H1 (cell line): ENCODE measurements at regions not wholly inside any gene's neighbourhood (a gene's known extent, or its start where the extent isn't known, plus 50 kb on each side); places are given as distances from the start of the nearest gene placed in this dataset.

ENCODE experiments used
- CTCF ChIA-PET: fragments of 300-600 bp; sonication (Branson Sonifier 250); formaldehyde crosslinking; loops from one replicate; lab custom pipeline; 2021; ENCODE audit not compliant: partially characterized antibody; lab: Charles Lee
- POLR2A ChIA-PET: fragments of 300-600 bp; sonication (Branson Sonifier 250); formaldehyde crosslinking; loops from one replicate; lab custom pipeline; 2021; ENCODE audit warnings: inconsistent platforms; ENCODE audit not compliant: partially characterized antibody; lab: Charles Lee
- DNase-seq, 2 experiments: peaks; one replicate each; pipeline versions ENCODE4 v3.0.0 to v3.0.0-alpha.2; 2010 to 2022; ENCODE audit warnings: low spot score in 2 of 2, low read depth in 1 of 2, mixed read lengths in 1 of 2
- FAIRE-seq: peaks from 2 replicates; lab custom pipeline; 2011; peaks lifted over from hg19 to GRCh38; lab: Jason Lieb, UNC
- H2AFZ ChIP-seq: 2 replicates; pipeline ENCODE4 v1.8.1; 2012; ENCODE audit warnings: low read length, inconsistent platforms
- H2AK5ac ChIP-seq: 2 replicates; pipeline ENCODE4 v1.6.1; 2013; ENCODE audit warnings: low read depth, low read length
- H2BK120ac ChIP-seq: replicated peaks from 2 replicates; pipeline ENCODE3; 2013; ENCODE audit warnings: low read depth, low read length, inconsistent platforms
- H2BK12ac ChIP-seq: 2 replicates; pipeline ENCODE4 v1.6.1; 2013; ENCODE audit warnings: low read depth, low read length
- H2BK15ac ChIP-seq: 2 replicates; pipeline ENCODE4 v1.6.1; 2013; ENCODE audit warnings: low read length
- H2BK20ac ChIP-seq: 2 replicates; pipeline ENCODE4 v1.6.1; 2013; ENCODE audit warnings: low read length
- H2BK5ac ChIP-seq: 2 replicates; pipeline ENCODE4 v1.6.1; 2013; ENCODE audit warnings: low read depth, low read length
- H3K14ac ChIP-seq: 2 replicates; pipeline ENCODE4 v1.6.1; 2013; ENCODE audit warnings: inconsistent platforms; ENCODE audit not compliant: insufficient read length
- H3K18ac ChIP-seq: 2 replicates; pipeline ENCODE4 v1.6.1; 2013; ENCODE audit warnings: low read length; ENCODE audit errors: extremely low read depth
- H3K23ac ChIP-seq: 2 replicates; pipeline ENCODE4 v1.6.1; 2013; ENCODE audit warnings: inconsistent platforms; ENCODE audit not compliant: insufficient read length
- H3K23me2 ChIP-seq: 2 replicates; pipeline ENCODE4 v1.6.1; 2013; ENCODE audit warnings: low read depth, low read length
- H3K27ac ChIP-seq: 2 replicates; pipeline ENCODE4 v1.6.1; 2011; ENCODE audit warnings: low read depth, low read length, inconsistent platforms
- H3K27me3 ChIP-seq, 4 experiments: replicated peaks in 1 of 4; 1 replicate in 1 of 4; 2 replicates in 3 of 4; pipeline versions ENCODE4 v1.6.1 to v1.8.1; 2011 to 2013; ENCODE audit warnings: low read length in 3 of 4, mild to moderate bottlenecking in 3 of 4, inconsistent platforms in 2 of 4, mixed read lengths in 2 of 4, moderate library complexity in 1 of 4; ENCODE audit not compliant: control insufficient read depth in 3 of 4, insufficient read depth in 3 of 4; ENCODE audit errors: extremely low read depth in 1 of 4
- H3K36me3 ChIP-seq, 4 experiments: 2 replicates each; pipeline versions ENCODE4 v1.6.1 to v1.8.1; 2011 to 2013; ENCODE audit warnings: mild to moderate bottlenecking in 4 of 4, low read length in 3 of 4, moderate library complexity in 2 of 4, control low read depth in 1 of 4, inconsistent platforms in 1 of 4; ENCODE audit not compliant: insufficient read depth in 4 of 4, control insufficient read depth in 2 of 4
- H3K4ac ChIP-seq: replicated peaks from 2 replicates; pipeline ENCODE3; 2013; ENCODE audit warnings: low read length, low read depth, mixed read lengths, inconsistent platforms; ENCODE audit not compliant: insufficient read length
- H3K4me1 ChIP-seq, 4 experiments: replicated peaks in 1 of 4; 1 replicate in 1 of 4; 2 replicates in 3 of 4; pipeline versions ENCODE4 v1.6.1 to v1.8.1; 2011 to 2013; ENCODE audit warnings: low read length in 3 of 4, inconsistent platforms in 2 of 4, mixed read lengths in 1 of 4; ENCODE audit not compliant: insufficient read depth in 4 of 4, control insufficient read depth in 3 of 4
- H3K4me2 ChIP-seq, 2 experiments: 2 replicates each; pipeline versions ENCODE4 v1.6.1 to v1.8.1; 2011 to 2013; ENCODE audit warnings: low read depth in 2 of 2, low read length in 2 of 2, control low read depth in 1 of 2, inconsistent platforms in 1 of 2, mild to moderate bottlenecking in 1 of 2; ENCODE audit not compliant: insufficient read depth in 1 of 2
- H3K4me3 ChIP-seq, 4 experiments: fragments of 200-600, 300-600 bp in 1 of 4; sonication (generic), shearing (Covaris generic), sonication (Bioruptor Twin) in 1 of 4; 2 replicates each; pipeline versions ENCODE4 v1.5.1 to v1.8.1; 2011 to 2016; ENCODE audit warnings: low read length in 4 of 4, low read depth in 3 of 4, control low read depth in 2 of 4, inconsistent platforms in 2 of 4, mild to moderate bottlenecking in 2 of 4, mixed read lengths in 1 of 4, moderate library complexity in 1 of 4; ENCODE audit not compliant: insufficient read depth in 2 of 4; ENCODE audit errors: extremely low read depth in 1 of 4
- H3K56ac ChIP-seq: replicated peaks from 2 replicates; pipeline ENCODE3; 2013; ENCODE audit warnings: low read depth, mild to moderate bottlenecking, mixed read lengths, low read length, inconsistent platforms; ENCODE audit not compliant: insufficient read length
- H3K79me1 ChIP-seq: 2 replicates; pipeline ENCODE4 v1.6.1; 2013; ENCODE audit warnings: low read depth, low read length, control low read depth
- H3K79me2 ChIP-seq, 2 experiments: 2 replicates each; pipeline versions ENCODE4 v1.6.1 to v1.8.1; 2012 to 2013; ENCODE audit warnings: low read length in 2 of 2, mild to moderate bottlenecking in 2 of 2, inconsistent platforms in 1 of 2; ENCODE audit not compliant: insufficient read depth in 2 of 2, control insufficient read depth in 1 of 2
- H3K9ac ChIP-seq, 4 experiments: replicated peaks in 1 of 4; 1 replicate in 1 of 4; 2 replicates in 3 of 4; pipeline versions ENCODE4 v1.6.1 to v1.8.1; 2011 to 2013; ENCODE audit warnings: low read depth in 3 of 4, low read length in 3 of 4, control low read depth in 2 of 4, mild to moderate bottlenecking in 2 of 4, moderate library complexity in 2 of 4, inconsistent platforms in 1 of 4; ENCODE audit errors: extremely low read depth in 1 of 4
- H3K9me3 ChIP-seq, 2 experiments: 2 replicates each; pipeline versions ENCODE4 v1.6.1 to v1.8.1; 2012 to 2013; ENCODE audit warnings: mild to moderate bottlenecking in 2 of 2, moderate library complexity in 2 of 2, control low read depth in 1 of 2, inconsistent platforms in 1 of 2, low read depth in 1 of 2, low read length in 1 of 2, mixed read lengths in 1 of 2; ENCODE audit not compliant: insufficient read depth in 2 of 2
- H4K20me1 ChIP-seq, 2 experiments: replicated peaks in 1 of 2; 2 replicates each; pipeline versions ENCODE3 to v1.8.1; 2011 to 2013; ENCODE audit warnings: inconsistent platforms in 2 of 2, low read length in 2 of 2, mild to moderate bottlenecking in 1 of 2; ENCODE audit not compliant: insufficient read depth in 2 of 2, control insufficient read depth in 1 of 2
- H4K5ac ChIP-seq: 2 replicates; pipeline ENCODE4 v1.6.1; 2013; ENCODE audit warnings: low read length, low read depth, mixed read lengths, inconsistent platforms; ENCODE audit not compliant: insufficient read length
- H4K8ac ChIP-seq: 2 replicates; pipeline ENCODE4 v1.8.0; 2013; ENCODE audit warnings: mild to moderate bottlenecking, moderate library complexity, low read length, inconsistent platforms; ENCODE audit not compliant: insufficient read depth; ENCODE audit errors: extremely low read depth
- H4K91ac ChIP-seq: replicated peaks from 2 replicates; pipeline ENCODE3; 2013; ENCODE audit warnings: low read length, mixed read lengths, inconsistent platforms; ENCODE audit not compliant: insufficient read length
- MAFK ChIP-seq: IDR thresholded peaks from 2 replicates; pipeline ENCODE4 v1.6.1; 2012; ENCODE audit warnings: low read depth, mild to moderate bottlenecking, improper control_type of control experiment, low read length
- TAF1 ChIP-seq: IDR thresholded peaks from 2 replicates; pipeline ENCODE4 v1.6.1; 2011; ENCODE audit warnings: mild to moderate bottlenecking, low read depth, low read length
- WGBS, 2 experiments: shearing (Covaris generic) in 1 of 2; methylation state at CpG; one replicate each; pipeline versions ENCODE4 v1.1.6 to v1.1.7; 2013 to 2015; ENCODE audit warnings: low lambda C conversion rate in 2 of 2, mixed read lengths in 2 of 2, inconsistent platforms in 1 of 2, low coverage in 1 of 2, missing lambda C conversion rate in 1 of 2; ENCODE audit not compliant: insufficient replicate concordance in 2 of 2, insufficient coverage in 1 of 2, insufficient read length in 1 of 2; ENCODE audit errors: extremely low coverage in 1 of 2, missing lambda C conversion rate in 1 of 2; 5-methylcytosine and 5-hydroxymethylcytosine counted together

GRCh38 chr5:68139611-68140441, 75.7 kb upstream of the PIK3R1 start:
- H3K27ac ChIP-seq = no peak overlapping the region
- ChIA-PET CTCF (interaction anchor here (1.4 kb wide), 1 partner anchor 62 kb away, joined by 3 read pairs; no protein-coding TSS in a partner anchor), POLR2A (no interaction called here)
- TF ChIP-seq TAF1 = no peak
- TF ChIP-seq MAFK = peak; percentile 55; the same call in 1 of the 2 replicates
- H4K8ac ChIP-seq = no peak overlapping the region
- no peaks in the 10 kb centered on the region for H3K9me3 ChIP-seq
- H3K14ac ChIP-seq = no peak overlapping the region
- H2AK5ac ChIP-seq = no peak overlapping the region
- H4K91ac ChIP-seq = no peak overlapping the region
- H4K5ac ChIP-seq = no peak overlapping the region
- no peak overlapping the region for H3K18ac ChIP-seq
- H3K79me2 ChIP-seq = no peaks in the 10 kb centered on the region
- H3K9ac ChIP-seq = no peak overlapping the region
- no peak overlapping the region for H3K23ac ChIP-seq
- DNase-seq (no peak), FAIRE-seq (no peak)
- H3K27me3 ChIP-seq = no peaks in the 10 kb centered on the region
- H3K4me3 ChIP-seq = no peak overlapping the region
- H2BK120ac ChIP-seq = no peak overlapping the region
- no peak overlapping the region for H3K56ac ChIP-seq
- H2AFZ ChIP-seq = no peak overlapping the region
- H3K4me2 ChIP-seq = no peak overlapping the region
- no peaks in the 10 kb centered on the region for H4K20me1 ChIP-seq
- H2BK20ac ChIP-seq = no peak overlapping the region
- H2BK12ac ChIP-seq = no peak overlapping the region
- H2BK5ac ChIP-seq = 0 out of 2 replicates have a peak overlapping the region, but pooled peaks have one; percentile 4
- no peak overlapping the region for H2BK15ac ChIP-seq
- no peaks in the 10 kb centered on the region for H3K4me1 ChIP-seq
- no peaks in the 10 kb centered on the region for H3K79me1 ChIP-seq
- 87% methylated on average over 3 of the region's 3 CpGs; no CpG with 5 or more reads in 1 of the 2 experiments for WGBS, 2 experiments
- H3K4ac ChIP-seq = no peak overlapping the region
- no peaks in the 10 kb centered on the region for H3K36me3 ChIP-seq
- no peaks in the 10 kb centered on the region for H3K23me2 ChIP-seq
